Islet precursor cell (in vitro differentiated cells): ENCODE measurements at regions not wholly inside any gene's neighbourhood (a gene's known extent, or its start where the extent isn't known, plus 50 kb on each side); places are given as distances from the start of the nearest gene placed in this dataset.

ENCODE experiments used
- DNase-seq: peaks from one replicate; pipeline ENCODE4 v3.0.0-alpha.2; 2018

- no peak for DNase-seq
Measured at GRCh38 chr3:94896994-94897393, 834.1 kb downstream of the NSUN3 start.

GRCh38 chr3:94904156-94904674 is 841.4 kb downstream of the NSUN3 start:
- no peak for DNase-seq

GRCh38 chr3:94909726-94910125 is 846.9 kb downstream of the NSUN3 start:
- peak; percentile 60 for DNase-seq

GRCh38 chr3:94912656-94913055 is 849.8 kb downstream of the NSUN3 start:
- DNase-seq = no peak

GRCh38 chr3:94927175-94927574 is 864.3 kb downstream of the NSUN3 start:
- DNase-seq = no peak

- peak; percentile 65 for DNase-seq
Measured at GRCh38 chr3:94928921-94929320, 866.1 kb downstream of the NSUN3 start.

GRCh38 chr3:94935738-94936580 is 873.1 kb downstream of the NSUN3 start:
- peak; percentile 81 for DNase-seq

- DNase-seq = no peak
Measured at GRCh38 chr3:94937980-94938379, 875.1 kb downstream of the NSUN3 start.

- no peak for DNase-seq
Measured at GRCh38 chr3:94946683-94947082, 883.8 kb downstream of the NSUN3 start.

GRCh38 chr3:94961423-94962100 is 898.7 kb downstream of the NSUN3 start:
- no peak for DNase-seq

GRCh38 chr3:94965867-94966475 is 903.1 kb downstream of the NSUN3 start:
- DNase-seq = no peak

GRCh38 chr3:94967196-94967595 is 904.3 kb downstream of the NSUN3 start:
- DNase-seq = no peak

GRCh38 chr3:94968519-94968918 is 905.7 kb downstream of the NSUN3 start:
- no peak for DNase-seq

GRCh38 chr3:94972066-94972465 is 909.2 kb downstream of the NSUN3 start:
- DNase-seq = no peak

- no peak for DNase-seq
Measured at GRCh38 chr3:94978084-94978483, 915.2 kb downstream of the NSUN3 start.

GRCh38 chr3:94985778-94986177 is 922.9 kb downstream of the NSUN3 start:
- DNase-seq = no peak

GRCh38 chr3:94990952-94991705 is 928.3 kb downstream of the NSUN3 start:
- DNase-seq = no peak

- DNase-seq = no peak
Measured at GRCh38 chr3:94996743-94997142, 933.9 kb downstream of the NSUN3 start.

- no peak for DNase-seq
Measured at GRCh38 chr3:95002438-95003046, 939.7 kb downstream of the NSUN3 start.

- no peak for DNase-seq
Measured at GRCh38 chr3:95028688-95029087, 965.8 kb downstream of the NSUN3 start.

- DNase-seq = no peak
Measured at GRCh38 chr3:95029644-95030043, 966.8 kb downstream of the NSUN3 start.

- peak; percentile 73 for DNase-seq
Measured at GRCh38 chr3:95036526-95037021, 973.7 kb downstream of the NSUN3 start.
